Fibroblast of lung (primary cell): ENCODE measurements at regions not wholly inside any gene's neighbourhood (a gene's known extent, or its start where the extent isn't known, plus 50 kb on each side); places are given as distances from the start of the nearest gene placed in this dataset.

Experiments used
- DNase-seq, 2 donors: peaks; one replicate each; pipeline versions ENCODE4 v3.0.0 to v3.0.0-alpha.2; 2010; ENCODE audit warnings: low read depth in 2 of 2
- H2AFZ ChIP-seq: 2 replicates; pipeline ENCODE4 v1.5.1; 2012; ENCODE audit warnings: low read length, control low read depth, inconsistent platforms
- H3K27ac ChIP-seq: 2 replicates; pipeline ENCODE4 v1.5.1; 2011; ENCODE audit warnings: low read length, control low read depth; ENCODE audit not compliant: insufficient read depth
- H3K27me3 ChIP-seq: 2 replicates; pipeline ENCODE4 v1.5.1; 2011; ENCODE audit warnings: mild to moderate bottlenecking, low read length; ENCODE audit not compliant: control insufficient read depth, insufficient read depth
- H3K36me3 ChIP-seq: 2 replicates; pipeline ENCODE4 v1.5.1; 2011; ENCODE audit warnings: low read length; ENCODE audit not compliant: control insufficient read depth, insufficient read depth
- H3K4me1 ChIP-seq: 2 replicates; pipeline ENCODE4 v1.5.1; 2011; ENCODE audit warnings: low read length; ENCODE audit not compliant: control insufficient read depth, insufficient read depth; ENCODE audit errors: extremely low read depth
- H3K4me2 ChIP-seq: 2 replicates; pipeline ENCODE4 v1.5.1; 2011; ENCODE audit warnings: low read length, control low read depth; ENCODE audit not compliant: insufficient read depth; ENCODE audit errors: extremely low read depth
- H3K4me3 ChIP-seq, 4 experiments: fragments of 200-600 bp in 1 of 4; sonication (generic) in 1 of 4; replicated peaks in 1 of 4; 2 replicates each; pipeline ENCODE4 v1.5.1; 2011 to 2016; ENCODE audit warnings: low read length in 4 of 4, low read depth in 3 of 4, mild to moderate bottlenecking in 3 of 4, control low read depth in 2 of 4, inconsistent platforms in 1 of 4, mixed read lengths in 1 of 4; ENCODE audit not compliant: insufficient read depth in 1 of 4; ENCODE audit errors: control extremely low read depth in 1 of 4
- H3K79me2 ChIP-seq: 2 replicates; pipeline ENCODE4 v1.5.1; 2012; ENCODE audit warnings: mild to moderate bottlenecking, low read length, inconsistent platforms; ENCODE audit not compliant: control insufficient read depth, insufficient read depth
- H3K9ac ChIP-seq: 2 replicates; pipeline ENCODE4 v1.5.1; 2011; ENCODE audit warnings: mild to moderate bottlenecking, low read length, control low read depth; ENCODE audit not compliant: insufficient read depth
- H3K9me3 ChIP-seq: 2 replicates; pipeline ENCODE4 v1.5.1; 2012; ENCODE audit warnings: low read depth, low read length; ENCODE audit not compliant: control insufficient read depth, insufficient read depth
- H4K20me1 ChIP-seq: 2 replicates; pipeline ENCODE4 v1.5.1; 2011; ENCODE audit warnings: low read length; ENCODE audit not compliant: control insufficient read depth, insufficient read depth; ENCODE audit errors: extremely low read depth
- CTCF ChIP-seq, 2 donors: IDR thresholded peaks in 1 of 2; conservative IDR thresholded peaks in 1 of 2; 1 replicate in 1 of 2; 2 replicates in 1 of 2; pipeline ENCODE4 v1.5.1; 2011 to 2012; ENCODE audit warnings: low read length in 2 of 2, control low read depth in 1 of 2, inconsistent platforms in 1 of 2, low read depth in 1 of 2, mild to moderate bottlenecking in 1 of 2
- EZH2 ChIP-seq: IDR thresholded peaks from 2 replicates; pipeline ENCODE4 v1.5.1; 2012; ENCODE audit warnings: low read length, control low read depth, mild to moderate bottlenecking; ENCODE audit errors: missing control alignments

GRCh38 chr4:167469436-167469835, 235.1 kb upstream of the SPOCK3 start:
- Histone ChIP-seq H3K79me2 (no peaks in the 10 kb centered on the region), H4K20me1 (no peaks in the 10 kb centered on the region), H3K4me2 (no peak overlapping the region), H3K4me3 (no peak overlapping the region), H3K9ac (no peak overlapping the region), H3K4me1 (no peaks in the 10 kb centered on the region), H2AFZ (no peak overlapping the region), H3K27me3 (no peaks in the 10 kb centered on the region), H3K9me3 (no peaks in the 10 kb centered on the region), H3K36me3 (no peaks in the 10 kb centered on the region), H3K27ac (no peak overlapping the region)
- TF ChIP-seq EZH2 (no peak), CTCF (conservative IDR thresholded peaks at IDR 0.05 in 1 of 2, IDR thresholded peaks at IDR 0.05 in 1 of 2; ENCODE audit: low read depth in 1 of 2, low read length in 2 of 2) (no peak)
- DNase-seq, result no peak

DNA sequence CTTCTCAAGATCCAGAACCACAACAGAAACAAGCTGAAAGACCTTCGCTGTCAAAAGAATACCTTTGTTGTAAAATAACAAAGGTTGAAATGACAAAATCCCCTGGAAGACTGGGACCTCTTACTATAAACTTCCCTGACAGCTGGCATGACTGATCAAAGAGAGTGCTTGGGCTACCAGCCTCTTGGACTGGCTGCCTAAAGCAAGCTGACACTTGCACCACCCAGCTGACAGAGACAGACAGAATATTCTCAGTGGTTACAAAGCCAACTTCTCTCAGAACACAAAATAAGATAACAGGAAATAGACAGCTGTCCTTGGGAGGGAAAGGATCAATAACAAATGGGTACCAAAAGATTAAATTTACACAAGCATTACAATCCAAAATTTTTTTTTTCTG, 241.7 kb upstream of the SPOCK3 start:
- Histone ChIP-seq H3K9ac (no peak overlapping the region), H3K27ac (no peak overlapping the region), H2AFZ (no peak overlapping the region), H3K9me3 (no peaks in the 10 kb centered on the region), H3K4me1 (no peaks in the 10 kb centered on the region), H3K4me2 (no peak overlapping the region), H3K4me3 (no peak overlapping the region), H3K36me3 (no peaks in the 10 kb centered on the region), H3K79me2 (no peaks in the 10 kb centered on the region), H3K27me3 (no peaks in the 10 kb centered on the region), H4K20me1 (no peaks in the 10 kb centered on the region)
- TF ChIP-seq CTCF (conservative IDR thresholded peaks at IDR 0.05 in 1 of 2, IDR thresholded peaks at IDR 0.05 in 1 of 2; ENCODE audit: low read depth in 1 of 2, low read length in 2 of 2), result no peak
- DNase-seq, result no peak

GRCh38 chr4:167492007-167492406, 257.7 kb upstream of the SPOCK3 start:
- TF ChIP-seq EZH2 (no peak), CTCF (conservative IDR thresholded peaks at IDR 0.05 in 1 of 2, IDR thresholded peaks at IDR 0.05 in 1 of 2; ENCODE audit: low read depth in 1 of 2, low read length in 2 of 2) (no peak)
- no peak for DNase-seq
- no peaks in the 10 kb centered on the region for H4K20me1 ChIP-seq
- no peaks in the 10 kb centered on the region for H3K36me3 ChIP-seq
- H3K4me3 ChIP-seq, result no peak overlapping the region
- no peak overlapping the region for H2AFZ ChIP-seq
- H3K27me3 ChIP-seq, result no peaks in the 10 kb centered on the region
- H3K79me2 ChIP-seq, result no peaks in the 10 kb centered on the region
- no peak overlapping the region for H3K27ac ChIP-seq
- H3K9ac ChIP-seq, result no peak overlapping the region
- no peaks in the 10 kb centered on the region for H3K9me3 ChIP-seq
- H3K4me1 ChIP-seq, result no peaks in the 10 kb centered on the region
- no peak overlapping the region for H3K4me2 ChIP-seq
